HL-60 (cell line): ENCODE measurements at regions not wholly inside any gene's neighbourhood (a gene's known extent, or its start where the extent isn't known, plus 50 kb on each side); places are given as distances from the start of the nearest gene placed in this dataset.
"Not testable (repeated sequence)": the region's sequence is repeated elsewhere in the genome, so short reads cannot be mapped to it uniquely, and the experiment has no call there.

Source experiments
- CTCF ChIP-seq: IDR thresholded peaks from one replicate; pipeline ENCODE4 v1.5.1; 2011; ENCODE audit warnings: low read length, control low read depth, inconsistent platforms; ENCODE audit not compliant: insufficient read depth
- GABPA ChIP-seq: IDR thresholded peaks from 2 replicates; pipeline ENCODE4 v1.6.1; 2012; ENCODE audit warnings: low read depth
- POLR2AphosphoS5 ChIP-seq: IDR thresholded peaks from 2 replicates; pipeline ENCODE4 v1.6.1; 2012; ENCODE audit warnings: low read depth
- REST ChIP-seq: IDR thresholded peaks from 2 replicates; pipeline ENCODE4 v1.6.1; 2012; ENCODE audit warnings: low read depth; ENCODE audit not compliant: insufficient replicate concordance
- SPI1 ChIP-seq: IDR thresholded peaks from 2 replicates; pipeline ENCODE4 v1.6.1; 2012; ENCODE audit warnings: low read depth, mild to moderate bottlenecking, borderline replicate concordance

- TF ChIP-seq CTCF, POLR2AphosphoS5, SPI1, GABPA, REST: not testable (repeated sequence)
Observed at GRCh38 chr4:49119345-49119744, 133.3 kb downstream of the CWH43 start.
